ENCODE measurements at regions not wholly inside any gene's neighbourhood (a gene's known extent, or its start where the extent isn't known, plus 50 kb on each side); places are given as distances from the start of the nearest gene placed in this dataset.
"Not testable (repeated sequence)": the region's sequence is repeated elsewhere in the genome, so short reads cannot be mapped to it uniquely, and the experiment has no call there.

DNA sequence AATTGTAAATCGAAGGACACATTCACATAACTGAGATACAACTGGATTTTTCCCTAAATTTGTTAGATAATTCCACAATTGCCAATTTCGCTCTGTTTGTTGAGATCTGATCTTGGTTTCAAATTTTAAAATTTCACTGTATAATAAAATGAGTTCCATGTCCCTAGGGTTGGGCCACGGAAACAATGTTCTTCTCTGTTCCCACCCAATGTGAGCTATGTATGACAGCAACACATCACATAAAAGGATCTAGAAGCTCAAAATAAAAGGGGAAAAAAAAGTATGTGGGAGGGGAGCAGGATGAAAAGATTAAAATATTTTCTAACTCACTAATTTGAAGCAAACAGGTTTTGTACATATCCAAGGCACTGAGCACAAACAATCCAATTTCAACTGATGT is 287.8 kb upstream of the MKLN1 start:
- Histone ChIP-seq H3K9me3 (ENCODE audit: control insufficient read depth in 4 of 4, insufficient read depth in 3 of 4, low read length in 3 of 4) (no peaks in the 10 kb centered on the region), H3K9ac (ENCODE audit: insufficient read depth in 1 of 2, low read length in 2 of 2) (no peak overlapping the region), H3K4me3 (no peak overlapping the region), H3K27me3 (ENCODE audit: control insufficient read depth in 3 of 3, insufficient read depth in 3 of 3, low read length in 2 of 3) (no peaks in the 10 kb centered on the region), H3K27ac (ENCODE audit: low read depth in 1 of 2, low read length in 1 of 2) (no peak overlapping the region), H3K36me3 (ENCODE audit: control insufficient read depth in 4 of 4, insufficient read depth in 4 of 4, low read length in 4 of 4) (peaks cover 0 to 7% (median 0%) of the 10 kb centered on the region in 4 donors), H3K4me1 (ENCODE audit: control insufficient read depth in 5 of 5, insufficient read depth in 5 of 5, low read length in 5 of 5) (peaks cover 0 to 9% (median 0%) of the 10 kb centered on the region in 5 donors)
- TF ChIP-seq CTCF (IDR thresholded peaks at IDR 0.05; ENCODE audit: control extremely low read depth, extremely low read depth) = no peak
- WGBS, 2 donors = 77 to 88% methylated on average over 3 of the region's 3 CpGs
- ATAC-seq (ENCODE audit: insufficient read depth, low FRiP score) (no peak), DNase-seq (no peak)

- DNase-seq = peak; percentile 49 to 80 (median 70)
- WGBS, 2 donors = 2 to 3% methylated on average over 6 of the region's 6 CpGs
- H3K27ac ChIP-seq (ENCODE audit: low read depth in 1 of 2, low read length in 1 of 2) = no peak overlapping the region
- H3K4me3 ChIP-seq = no peak overlapping the region
- TF ChIP-seq CTCF (IDR thresholded peaks at IDR 0.05; ENCODE audit: control extremely low read depth, extremely low read depth) = peak; percentile 89
- no peak overlapping the region for H3K9ac ChIP-seq (ENCODE audit: insufficient read depth in 1 of 2, low read length in 2 of 2)
- peak; percentile 78 for ATAC-seq (ENCODE audit: insufficient read depth, low FRiP score)
- no peaks in the 10 kb centered on the region for H3K9me3 ChIP-seq (ENCODE audit: control insufficient read depth in 4 of 4, insufficient read depth in 3 of 4, low read length in 3 of 4)
- no peaks in the 10 kb centered on the region for H3K27me3 ChIP-seq (ENCODE audit: control insufficient read depth in 3 of 3, insufficient read depth in 3 of 3, low read length in 2 of 3)
- peaks cover 0 to 9% (median 0%) of the 10 kb centered on the region in 5 donors for H3K4me1 ChIP-seq (ENCODE audit: control insufficient read depth in 5 of 5, insufficient read depth in 5 of 5, low read length in 5 of 5)
- peaks cover 0 to 7% (median 0%) of the 10 kb centered on the region in 4 donors for H3K36me3 ChIP-seq (ENCODE audit: control insufficient read depth in 4 of 4, insufficient read depth in 4 of 4, low read length in 4 of 4)
Measured at GRCh38 chr7:131040467-131040932, 287.2 kb upstream of the MKLN1 start.

DNA sequence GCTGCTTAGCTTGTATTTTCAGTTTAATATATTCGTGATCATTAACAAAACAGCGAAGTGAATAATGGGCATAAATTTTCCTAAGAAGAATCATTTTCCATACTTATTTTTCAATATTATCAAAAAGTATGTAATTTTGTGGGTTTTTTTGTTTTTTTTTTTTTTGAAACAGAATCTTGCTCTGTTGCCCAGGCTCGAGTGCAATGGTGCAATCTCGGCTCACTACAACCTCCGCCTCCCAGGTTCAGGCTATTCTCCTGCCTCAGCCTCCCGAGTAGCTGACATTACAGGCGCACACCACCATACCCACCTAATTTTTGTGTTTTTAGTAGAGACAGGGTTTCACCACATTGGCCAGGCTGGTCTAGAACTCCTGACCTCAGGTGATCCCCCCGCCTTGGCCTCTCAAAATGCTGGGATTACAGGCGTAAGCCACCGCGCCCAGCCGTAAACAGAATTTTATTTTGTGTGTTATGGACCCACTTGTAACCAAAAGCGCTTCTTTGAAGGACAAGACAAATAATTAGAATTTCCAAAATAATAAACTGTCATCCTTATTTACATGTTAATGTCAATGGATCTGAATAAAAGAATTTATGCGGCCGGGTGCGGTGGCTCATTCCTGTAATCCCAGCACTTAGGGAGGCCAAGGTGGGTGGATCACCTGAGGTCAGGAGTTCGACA is 286.5 kb upstream of the MKLN1 start:
- not testable (repeated sequence) for H3K9ac ChIP-seq (ENCODE audit: insufficient read depth in 1 of 2, low read length in 2 of 2); H3K27ac ChIP-seq (ENCODE audit: low read depth in 1 of 2, low read length in 1 of 2)
- WGBS, 2 donors = 97% methylated on average over 17 of the region's 17 CpGs

DNA sequence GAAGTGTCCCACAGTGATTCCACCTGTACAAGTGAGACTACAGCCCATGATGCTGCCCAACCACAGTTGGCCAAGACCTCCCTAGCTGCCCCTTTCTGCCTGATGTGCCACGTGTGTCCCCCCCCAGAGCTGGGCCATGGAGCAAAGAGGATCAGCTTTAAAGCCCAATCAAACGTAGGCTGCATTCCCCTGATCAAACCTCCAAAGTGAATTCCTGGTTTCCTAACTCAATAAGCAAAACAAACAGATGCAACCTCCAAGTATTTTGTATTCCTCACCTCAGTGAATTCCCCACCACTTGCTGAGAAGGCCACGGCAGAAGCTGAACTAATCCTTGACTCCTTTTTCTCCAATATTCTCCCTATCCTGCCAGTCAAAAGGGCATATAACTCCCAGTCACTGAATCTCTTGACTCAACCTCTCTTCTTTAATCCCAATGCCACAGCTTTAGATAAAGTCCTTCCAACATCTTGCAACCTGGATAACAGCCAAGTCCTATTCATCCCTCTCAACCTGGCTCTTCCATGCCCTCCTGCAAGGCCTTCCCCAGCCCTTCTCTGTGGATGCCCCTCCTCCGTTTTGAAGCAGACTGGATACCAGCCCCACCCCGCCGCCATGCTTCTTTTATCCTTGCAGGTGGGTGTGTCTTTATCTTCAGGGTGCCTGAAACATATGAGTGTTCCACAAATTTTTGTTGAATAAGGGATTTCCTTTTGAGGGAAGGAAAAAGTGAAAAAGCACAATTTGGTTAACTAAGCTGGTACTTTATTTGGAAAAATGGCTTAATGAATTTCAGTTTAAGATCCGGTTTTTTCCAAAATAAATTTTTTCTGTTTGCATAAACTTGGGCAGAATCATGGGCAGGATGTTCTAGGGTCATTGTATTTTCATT is 285.2 kb upstream of the MKLN1 start:
- WGBS, 2 donors = 78 to 89% methylated on average over 7 of the region's 7 CpGs
- H3K4me3 ChIP-seq = no peak overlapping the region
- no peaks in the 10 kb centered on the region for H3K9me3 ChIP-seq (ENCODE audit: control insufficient read depth in 4 of 4, insufficient read depth in 3 of 4, low read length in 3 of 4)
- TF ChIP-seq CTCF (IDR thresholded peaks at IDR 0.05; ENCODE audit: control extremely low read depth, extremely low read depth) = no peak
- peak overlapping the region in 1 of 2 donors; percentile 6 for H3K27ac ChIP-seq (ENCODE audit: low read depth in 1 of 2, low read length in 1 of 2)
- ATAC-seq (ENCODE audit: insufficient read depth, low FRiP score) = no peak
- H3K9ac ChIP-seq (ENCODE audit: insufficient read depth in 1 of 2, low read length in 2 of 2) = no peak overlapping the region
- H3K4me1 ChIP-seq (ENCODE audit: control insufficient read depth in 5 of 5, insufficient read depth in 5 of 5, low read length in 5 of 5) = peaks cover 0 to 9% (median 0%) of the 10 kb centered on the region in 5 donors
- no peaks in the 10 kb centered on the region for H3K27me3 ChIP-seq (ENCODE audit: control insufficient read depth in 3 of 3, insufficient read depth in 3 of 3, low read length in 2 of 3)
- H3K36me3 ChIP-seq (ENCODE audit: control insufficient read depth in 4 of 4, insufficient read depth in 4 of 4, low read length in 4 of 4) = peaks cover 0 to 10% (median 0%) of the 10 kb centered on the region in 4 donors
- no peak for DNase-seq

More for the DNA sequence above, 286.5 kb upstream of the MKLN1 start:
- not testable (repeated sequence) for H3K4me1 ChIP-seq (ENCODE audit: control insufficient read depth in 5 of 5, insufficient read depth in 5 of 5, low read length in 5 of 5); DNase-seq; ATAC-seq (ENCODE audit: insufficient read depth, low FRiP score); H3K27me3 ChIP-seq (ENCODE audit: control insufficient read depth in 3 of 3, insufficient read depth in 3 of 3, low read length in 2 of 3); H3K4me3 ChIP-seq; H3K9me3 ChIP-seq (ENCODE audit: control insufficient read depth in 4 of 4, insufficient read depth in 3 of 4, low read length in 3 of 4); H3K36me3 ChIP-seq (ENCODE audit: control insufficient read depth in 4 of 4, insufficient read depth in 4 of 4, low read length in 4 of 4)
